DND-41 (cell line): ENCODE measurements at regions not wholly inside any gene's neighbourhood (a gene's known extent, or its start where the extent isn't known, plus 50 kb on each side); places are given as distances from the start of the nearest gene placed in this dataset.

Source experiments
- EZH2 ChIP-seq: IDR thresholded peaks from 3 replicates; pipeline ENCODE4 v1.6.1; 2012; ENCODE audit warnings: borderline replicate concordance, low read depth, mild to moderate bottlenecking, moderate library complexity, low read length, inconsistent platforms; ENCODE audit not compliant: severe bottlenecking
- TF ChIP-seq, protein P1 (sequence below): IDR thresholded peaks from 2 replicates; pipeline ENCODE4 v1.5.1; 2012; ENCODE audit warnings: borderline replicate concordance, low read length, moderate library complexity, mild to moderate bottlenecking; ENCODE audit not compliant: poor library complexity, severe bottlenecking; ENCODE audit errors: extremely low read depth

DNA sequence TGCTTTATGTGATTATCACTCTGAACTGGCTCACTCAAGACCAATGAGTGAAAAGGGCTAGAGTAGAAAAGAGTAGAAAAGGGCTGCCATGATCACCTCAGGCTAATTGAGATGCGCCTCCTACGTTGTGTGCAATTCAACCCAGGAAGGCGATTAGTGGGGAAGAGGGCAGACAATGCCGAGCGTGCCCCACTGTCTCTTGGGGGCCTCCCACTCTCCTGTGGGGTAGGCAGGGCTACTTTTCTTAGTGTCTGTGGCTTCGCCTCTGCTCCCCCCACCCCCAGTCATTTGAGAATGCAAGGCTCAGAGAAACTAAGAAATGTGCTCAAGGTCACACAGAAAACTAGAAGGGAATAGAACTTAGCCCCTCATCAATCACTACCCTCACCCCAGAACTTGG is 57.7 kb upstream of the RASD2 start:
- TF ChIP-seq, protein P1, sequence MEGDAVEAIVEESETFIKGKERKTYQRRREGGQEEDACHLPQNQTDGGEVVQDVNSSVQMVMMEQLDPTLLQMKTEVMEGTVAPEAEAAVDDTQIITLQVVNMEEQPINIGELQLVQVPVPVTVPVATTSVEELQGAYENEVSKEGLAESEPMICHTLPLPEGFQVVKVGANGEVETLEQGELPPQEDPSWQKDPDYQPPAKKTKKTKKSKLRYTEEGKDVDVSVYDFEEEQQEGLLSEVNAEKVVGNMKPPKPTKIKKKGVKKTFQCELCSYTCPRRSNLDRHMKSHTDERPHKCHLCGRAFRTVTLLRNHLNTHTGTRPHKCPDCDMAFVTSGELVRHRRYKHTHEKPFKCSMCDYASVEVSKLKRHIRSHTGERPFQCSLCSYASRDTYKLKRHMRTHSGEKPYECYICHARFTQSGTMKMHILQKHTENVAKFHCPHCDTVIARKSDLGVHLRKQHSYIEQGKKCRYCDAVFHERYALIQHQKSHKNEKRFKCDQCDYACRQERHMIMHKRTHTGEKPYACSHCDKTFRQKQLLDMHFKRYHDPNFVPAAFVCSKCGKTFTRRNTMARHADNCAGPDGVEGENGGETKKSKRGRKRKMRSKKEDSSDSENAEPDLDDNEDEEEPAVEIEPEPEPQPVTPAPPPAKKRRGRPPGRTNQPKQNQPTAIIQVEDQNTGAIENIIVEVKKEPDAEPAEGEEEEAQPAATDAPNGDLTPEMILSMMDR = no peak
- no peak for TF ChIP-seq EZH2
